Putamen (tissue), 1 donor: ENCODE measurements at regions not wholly inside any gene's neighbourhood (a gene's known extent, or its start where the extent isn't known, plus 50 kb on each side); places are given as distances from the start of the nearest gene placed in this dataset.
"Not testable (repeated sequence)": the region's sequence is repeated elsewhere in the genome, so short reads cannot be mapped to it uniquely, and the experiment has no call there.

ENCODE experiments used
- DNase-seq: peaks from one replicate; pipeline ENCODE4 v3.0.0-alpha.2; 2016; ENCODE audit warnings: low spot score

DNA sequence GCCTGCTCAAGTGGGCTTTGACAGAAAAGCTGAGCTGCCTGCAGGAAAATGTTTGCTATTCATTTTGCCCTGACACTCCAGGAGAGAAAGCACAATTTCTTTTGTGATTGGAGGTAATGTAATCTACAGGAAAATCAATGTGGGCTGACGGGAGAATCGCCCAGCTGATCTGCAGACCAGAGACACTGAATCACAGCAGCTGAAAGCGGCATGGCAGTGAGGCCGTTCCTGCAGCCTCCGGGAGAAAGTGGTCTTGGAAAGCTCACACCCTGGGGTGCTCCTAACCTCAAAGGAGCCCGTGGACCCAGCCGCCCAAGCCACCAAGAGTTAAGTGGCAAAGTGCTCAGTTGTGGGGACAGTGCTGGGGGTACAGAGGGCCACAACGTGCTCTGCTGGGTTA, 593.6 kb downstream of the BNC2 start:
- no peak for DNase-seq

DNA sequence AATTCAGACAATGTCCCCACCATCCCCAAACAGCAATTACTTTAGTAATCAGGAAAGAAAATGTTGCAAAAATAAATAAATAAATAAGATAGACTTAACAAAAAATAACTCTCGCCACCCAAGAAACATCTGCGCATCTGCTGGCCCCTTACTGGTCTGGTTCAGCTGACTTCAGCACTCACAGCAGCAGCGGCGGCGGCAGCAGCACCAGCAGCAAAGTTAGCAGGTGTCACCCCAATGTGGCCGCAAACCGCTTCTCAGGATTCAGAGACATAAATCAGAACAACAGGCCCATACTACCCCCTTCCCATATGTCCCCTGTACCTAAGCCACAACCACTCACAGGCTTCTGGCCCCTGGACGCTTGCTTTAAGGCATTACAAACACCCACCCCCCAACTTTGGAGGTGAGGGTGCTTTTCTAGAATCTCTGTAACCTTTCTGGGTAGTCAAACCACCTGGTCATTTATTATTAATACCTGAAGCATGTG, 593.0 kb downstream of the BNC2 start:
- no peak for DNase-seq

DNA sequence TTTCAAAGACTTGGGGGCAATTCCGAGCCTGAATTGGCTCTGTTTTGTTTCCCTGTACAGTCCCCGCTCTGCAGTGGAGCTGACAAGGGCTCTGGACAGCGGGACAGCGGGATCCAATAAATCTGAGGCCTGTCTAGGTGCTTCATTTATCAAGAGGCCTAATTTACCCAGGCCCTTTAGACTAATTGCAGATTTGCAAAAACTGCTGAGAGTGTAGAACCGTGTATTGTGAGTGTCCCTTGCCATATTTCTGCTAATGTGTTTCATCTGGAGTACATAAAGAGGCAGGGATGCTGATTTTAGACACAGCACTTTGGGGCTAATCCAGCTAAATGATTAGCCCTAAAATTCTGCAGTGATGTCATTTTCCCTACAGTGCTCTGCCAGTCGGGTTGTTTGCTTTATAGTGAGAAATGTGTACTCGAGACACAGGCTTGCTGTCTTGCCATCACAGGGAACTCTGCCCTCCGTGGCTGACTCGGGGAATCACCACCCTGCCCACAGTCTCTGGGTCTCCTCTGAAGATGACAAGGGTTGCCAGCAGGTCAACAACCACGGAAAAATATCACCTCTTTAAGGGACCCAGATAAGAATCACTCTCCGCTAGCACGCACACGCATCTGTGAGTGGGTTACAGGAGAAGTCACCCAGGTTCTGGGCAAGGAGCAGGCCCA, 592.0 kb downstream of the BNC2 start:
- no peak for DNase-seq

DNA sequence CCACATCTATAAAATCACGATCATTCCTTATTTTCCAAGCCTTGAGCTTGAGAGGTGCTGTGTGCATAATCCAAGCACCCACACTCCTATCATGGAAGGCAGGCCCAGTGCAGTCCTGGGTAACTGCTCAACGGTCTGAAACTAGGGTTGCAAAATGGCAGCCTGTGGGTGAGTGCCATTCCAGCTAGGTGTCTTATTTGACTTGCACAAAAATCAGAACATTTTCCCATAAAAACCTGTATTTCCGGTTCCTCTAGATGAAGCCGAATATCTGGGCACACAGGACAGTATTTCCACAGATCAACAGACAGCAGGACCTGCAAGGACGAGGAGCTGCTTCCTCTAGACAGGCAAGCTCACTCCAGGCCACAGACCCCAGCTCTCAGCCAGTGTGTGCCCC, 588.8 kb downstream of the BNC2 start:
- no peak for DNase-seq

DNA sequence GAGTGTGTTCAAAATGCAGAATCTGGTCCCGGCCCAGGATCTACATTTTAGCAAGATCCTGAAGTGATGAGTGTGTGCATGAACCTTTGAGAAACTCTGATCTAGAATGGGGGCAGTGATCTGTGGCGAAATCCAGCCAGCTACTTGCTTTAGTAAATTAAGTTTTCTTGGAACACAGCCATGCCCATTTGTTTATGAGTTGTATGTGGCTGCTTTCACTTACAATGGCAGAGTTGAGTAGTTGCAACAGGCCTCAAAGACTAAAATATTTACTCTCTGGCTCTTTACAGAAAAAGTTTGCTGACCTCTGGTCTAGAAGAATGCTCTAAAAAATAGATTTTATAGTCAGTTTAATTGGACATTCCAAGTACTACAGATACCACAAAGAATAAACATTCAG, 588.3 kb downstream of the BNC2 start:
- no peak for DNase-seq

DNA sequence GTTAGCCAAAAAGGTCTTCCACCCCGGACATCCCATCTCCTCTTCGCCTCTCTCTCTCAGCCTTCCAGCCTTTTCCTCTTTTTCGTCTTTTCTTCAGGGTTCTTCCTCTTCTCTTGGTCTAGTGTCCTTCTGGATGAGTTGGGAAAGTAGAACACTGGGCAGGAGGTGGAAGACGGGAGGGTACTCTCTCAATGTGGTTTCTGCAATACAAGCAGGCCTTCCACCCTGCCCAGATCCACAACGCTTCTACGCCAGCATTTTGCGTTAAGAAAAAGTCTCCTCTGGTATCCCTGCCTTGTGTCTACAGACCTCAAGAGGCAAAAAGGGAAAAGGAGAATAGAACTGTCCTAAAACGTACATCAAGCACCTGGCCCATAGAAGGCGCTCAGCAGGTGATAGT, 587.8 kb downstream of the BNC2 start:
- no peak for DNase-seq

DNA sequence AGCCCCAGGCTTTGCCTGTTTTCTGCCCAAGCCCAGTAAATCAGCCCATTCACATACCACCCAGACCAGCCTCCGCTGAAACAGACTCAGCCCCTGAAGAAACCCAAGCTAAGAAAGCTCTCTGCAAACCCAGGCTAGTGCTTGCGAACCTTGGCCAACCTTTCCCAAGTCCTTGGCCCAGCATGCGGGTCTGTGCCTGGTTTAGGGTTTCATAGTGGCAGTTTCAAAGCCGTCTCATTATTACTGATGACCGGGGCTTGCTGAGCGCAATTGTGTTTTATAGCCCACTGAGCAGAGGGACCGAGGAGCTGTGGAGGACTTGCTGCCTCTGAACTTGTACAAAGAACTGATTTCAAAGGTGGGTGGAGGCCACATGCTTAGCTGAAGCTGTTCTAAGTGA, 584.3 kb downstream of the BNC2 start:
- no peak for DNase-seq

DNA sequence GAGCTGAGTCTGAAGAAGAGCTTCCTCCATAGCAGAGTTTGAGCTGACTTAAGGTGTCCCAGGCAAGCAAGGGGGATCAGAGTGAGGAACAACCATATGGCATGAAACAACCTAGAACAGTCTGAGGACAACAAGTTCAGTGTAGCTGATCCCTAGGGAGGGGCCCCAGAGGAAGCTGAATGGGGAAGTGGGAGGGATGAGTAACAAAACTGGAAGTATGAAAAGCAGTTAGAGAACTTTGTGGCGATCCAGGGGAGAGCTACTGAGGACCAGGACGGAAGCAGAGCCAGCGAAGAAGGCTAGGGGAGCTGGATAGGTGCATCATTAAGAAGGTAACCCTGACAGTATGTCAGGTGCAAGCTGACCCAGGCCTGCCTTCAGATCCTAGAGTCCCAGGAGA, 580.8 kb downstream of the BNC2 start:
- DNase-seq = no peak

DNA sequence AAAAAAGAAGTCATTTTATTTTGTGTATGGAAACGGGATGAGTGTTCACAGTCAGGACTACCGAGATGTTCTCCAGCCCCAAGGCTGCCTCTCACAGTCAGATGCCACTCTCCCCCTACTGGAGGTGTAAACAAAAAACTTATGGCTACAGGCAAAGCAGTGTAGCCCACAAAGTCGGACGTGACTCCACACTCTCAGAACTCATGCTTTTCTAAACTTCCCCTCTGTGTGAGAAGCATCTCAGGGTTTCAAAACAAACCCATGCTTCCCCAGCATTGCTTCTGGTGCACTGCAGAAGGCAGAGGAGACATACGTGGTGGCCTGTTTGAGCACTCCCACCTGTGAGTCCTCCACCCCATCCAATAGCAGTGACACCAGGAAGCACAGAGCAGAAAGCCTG, 580.3 kb downstream of the BNC2 start:
- DNase-seq = no peak

DNA sequence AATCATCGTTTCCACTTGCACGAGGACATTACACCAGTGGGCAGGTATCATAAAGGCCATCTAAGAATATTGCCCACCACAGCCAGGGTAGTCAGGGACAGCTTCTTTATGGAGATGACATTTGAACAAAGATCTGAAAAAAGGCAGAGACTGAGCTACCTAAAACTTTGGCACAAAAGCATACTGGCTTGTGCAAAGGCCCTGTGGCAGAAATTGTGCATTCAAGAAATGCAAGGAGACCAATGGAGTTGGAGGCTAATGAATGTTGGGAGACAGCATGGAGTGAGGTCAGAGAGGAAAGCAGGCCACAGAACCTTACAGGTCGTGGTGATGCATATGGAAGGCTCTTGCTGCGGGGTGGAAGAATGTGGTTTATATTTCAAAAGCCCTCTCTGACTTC, 578.5 kb downstream of the BNC2 start:
- no peak for DNase-seq

DNA sequence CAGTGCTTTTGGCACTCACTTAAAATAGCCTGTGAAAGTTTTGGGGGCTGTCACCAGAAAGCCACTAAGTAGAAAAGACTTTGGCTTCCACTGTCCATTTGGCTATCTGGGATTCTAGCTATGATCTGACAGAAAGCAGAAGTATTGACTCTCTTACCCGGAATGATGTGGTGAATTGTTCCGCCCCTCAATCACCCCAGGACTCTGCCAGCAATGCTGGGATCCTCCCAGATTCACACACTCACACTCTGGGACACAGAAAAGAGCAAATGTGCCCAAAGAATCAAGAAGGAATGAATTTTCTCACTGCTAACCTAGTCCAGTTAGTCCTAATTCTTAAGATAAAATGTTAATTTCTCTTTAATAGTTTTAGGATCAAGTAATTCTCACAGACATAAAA, 576.9 kb downstream of the BNC2 start:
- no peak for DNase-seq

DNA sequence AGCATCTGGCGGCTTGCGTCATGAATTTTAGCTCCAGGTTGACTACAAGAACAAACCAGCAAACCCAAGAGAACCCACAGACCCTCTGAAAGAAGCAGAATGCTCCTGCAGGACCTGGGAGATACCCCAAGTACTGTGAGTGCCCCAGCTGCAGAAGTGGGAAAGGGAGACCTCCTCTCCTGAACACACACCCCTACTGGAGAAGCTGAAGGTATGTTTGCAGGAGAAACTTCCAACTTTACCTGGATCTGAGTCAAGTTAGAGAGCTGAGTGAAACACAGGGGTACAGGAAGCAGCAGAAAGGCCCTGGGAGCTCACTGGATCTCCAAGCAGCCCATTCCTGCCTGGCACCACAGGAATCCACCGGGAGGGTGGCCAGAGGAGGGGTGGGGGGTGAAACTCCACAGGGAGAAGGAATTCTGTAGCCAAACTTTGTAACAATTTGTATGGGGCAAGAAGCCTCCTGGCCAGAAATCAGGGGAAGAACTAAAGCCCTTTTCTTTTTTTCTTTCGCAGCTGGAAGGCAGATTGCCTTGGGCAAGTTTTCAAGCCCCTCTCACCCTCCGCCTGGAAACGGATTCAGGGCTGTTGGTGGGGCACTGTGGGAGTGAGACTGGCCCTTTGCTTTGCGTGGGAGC, 576.2 kb downstream of the BNC2 start:
- no peak for DNase-seq

DNA sequence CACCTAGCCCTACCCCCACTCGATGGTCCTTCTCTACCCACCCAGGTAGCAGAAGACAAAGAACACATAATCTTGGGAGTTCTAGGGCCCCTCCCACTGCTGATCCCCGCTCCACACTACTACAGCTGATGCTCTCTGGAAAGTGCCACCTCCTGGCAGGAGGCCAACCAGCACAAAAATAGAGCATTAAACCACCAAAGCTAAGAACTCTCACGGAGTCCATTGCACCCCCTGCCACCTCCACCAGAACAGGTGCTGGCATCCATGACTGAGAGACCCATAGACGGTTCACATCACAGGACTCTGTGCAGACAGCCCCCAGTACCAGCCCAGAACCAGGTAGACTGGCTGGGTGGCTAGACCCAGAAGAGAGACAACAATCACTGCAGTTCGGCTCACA, 575.5 kb downstream of the BNC2 start:
- not testable (repeated sequence) for DNase-seq

DNA sequence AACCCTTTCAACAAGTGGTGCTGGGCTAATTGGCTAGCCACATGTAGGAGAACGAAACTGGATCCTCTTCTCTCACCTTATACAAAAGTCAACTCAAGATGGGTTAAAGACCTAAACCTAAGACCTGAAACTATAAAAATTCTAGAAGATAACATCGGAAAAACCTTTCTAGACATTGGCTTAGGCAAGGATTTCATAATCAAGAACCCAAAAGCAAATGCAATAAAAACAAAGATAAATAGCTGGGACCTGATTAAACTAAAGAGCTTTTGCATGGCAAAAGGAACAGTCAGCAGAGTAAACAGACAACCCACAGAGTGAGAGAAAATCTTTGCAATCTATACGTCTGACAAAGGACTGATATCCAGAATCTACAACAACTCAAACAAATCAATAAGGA, 571.1 kb downstream of the BNC2 start:
- not testable (repeated sequence) for DNase-seq

DNA sequence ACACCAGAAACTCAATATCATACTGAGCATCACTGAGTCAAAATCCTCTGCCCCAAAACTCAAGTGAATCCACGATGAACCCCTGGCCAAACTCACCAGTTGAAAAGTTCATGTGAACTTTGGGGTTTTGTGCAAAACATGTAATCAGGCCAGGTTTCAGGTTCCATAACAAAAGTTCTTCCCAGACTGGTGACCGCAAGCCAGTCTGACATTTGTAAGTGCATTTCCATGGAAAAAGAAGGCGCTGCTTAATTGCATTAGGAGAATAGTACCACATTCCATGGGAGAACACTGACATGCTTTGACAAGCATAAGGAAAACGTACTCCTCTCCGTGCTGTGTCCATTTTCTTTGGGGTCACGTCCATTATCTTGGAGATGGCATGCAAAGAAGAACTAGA, 567.0 kb downstream of the BNC2 start:
- DNase-seq = no peak

DNA sequence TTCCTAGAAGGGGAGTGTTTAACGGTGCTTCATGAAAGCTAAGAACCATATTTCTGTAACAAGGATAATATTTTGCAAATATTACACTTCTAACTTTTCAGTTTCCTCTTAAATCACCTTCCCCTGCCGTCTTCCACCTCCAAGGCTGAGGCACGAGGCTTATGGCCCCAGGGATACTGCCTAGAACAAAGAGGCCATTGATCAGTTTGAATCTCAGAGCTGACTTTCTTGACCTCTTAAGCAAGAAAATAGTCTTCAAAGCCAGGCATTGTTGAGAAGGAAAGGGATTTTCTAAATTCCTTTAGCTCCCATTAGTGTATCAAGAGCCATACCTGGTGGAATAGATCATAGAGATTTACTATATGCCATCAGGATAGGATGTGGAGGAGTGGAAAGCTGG, 566.2 kb downstream of the BNC2 start:
- DNase-seq = no peak

DNA sequence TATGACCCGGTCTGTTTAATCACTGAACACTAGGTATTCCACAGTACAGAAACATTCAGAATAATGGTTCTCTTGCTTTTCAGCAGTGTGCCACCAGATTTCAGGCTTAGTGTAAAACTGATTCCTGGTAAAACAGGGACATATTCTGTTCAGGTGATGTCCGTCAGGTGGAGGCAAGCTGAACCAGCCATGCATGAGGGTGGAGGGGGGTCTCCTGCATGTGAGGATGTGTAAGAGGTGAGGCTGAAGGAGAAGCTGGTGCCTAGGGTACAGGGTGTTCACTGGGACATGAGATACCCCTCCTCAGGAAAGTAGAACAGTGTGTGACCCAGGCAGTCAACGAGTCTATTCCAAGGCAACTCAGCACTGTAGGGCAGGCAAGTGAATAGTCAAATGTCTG, 563.9 kb downstream of the BNC2 start:
- DNase-seq = no peak

DNA sequence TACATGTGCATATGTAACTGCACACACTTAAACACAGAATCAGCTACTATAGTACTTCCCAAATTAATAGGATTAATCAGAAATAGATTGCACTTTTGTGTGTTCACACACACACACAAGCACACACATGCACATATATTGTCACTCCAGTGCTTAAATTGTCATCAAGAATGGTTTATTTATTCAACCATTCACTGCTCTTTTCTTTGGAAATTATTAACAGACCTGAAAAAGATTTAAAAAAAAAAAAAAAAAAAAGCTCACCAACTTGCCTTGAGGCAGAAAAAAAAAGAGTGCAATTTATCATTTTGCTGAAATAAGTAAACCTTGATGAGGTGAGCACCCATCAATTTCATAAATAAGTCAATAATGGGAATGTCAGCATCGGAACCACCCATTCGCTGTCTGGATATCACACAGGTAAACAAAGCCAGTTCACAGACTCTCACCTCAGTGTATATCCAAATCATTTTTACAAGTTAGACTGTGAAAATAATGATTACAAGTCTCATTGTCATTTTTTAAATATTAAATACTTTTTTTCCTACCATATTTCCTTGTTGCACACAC, 562.8 kb downstream of the BNC2 start:
- no peak for DNase-seq

DNA sequence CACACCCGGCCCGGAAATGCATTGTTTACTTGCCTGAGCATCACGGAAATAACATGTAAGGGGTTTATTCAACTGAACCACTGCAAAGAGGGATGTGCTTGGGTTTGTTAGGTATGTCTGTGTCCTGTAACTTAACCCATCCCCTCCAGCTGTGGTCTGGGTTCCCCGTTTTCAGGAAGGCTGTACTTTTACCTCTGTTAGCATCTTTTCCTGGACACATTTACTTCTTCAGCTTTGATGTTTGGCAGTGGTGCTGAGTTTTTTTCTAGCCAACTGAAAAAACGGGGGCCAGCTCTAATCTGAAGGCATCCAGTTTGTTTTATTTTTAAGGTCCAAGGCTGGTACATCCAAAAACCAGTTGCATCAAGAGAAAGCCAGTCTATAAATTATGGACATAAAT, 561.8 kb downstream of the BNC2 start:
- no peak for DNase-seq

DNA sequence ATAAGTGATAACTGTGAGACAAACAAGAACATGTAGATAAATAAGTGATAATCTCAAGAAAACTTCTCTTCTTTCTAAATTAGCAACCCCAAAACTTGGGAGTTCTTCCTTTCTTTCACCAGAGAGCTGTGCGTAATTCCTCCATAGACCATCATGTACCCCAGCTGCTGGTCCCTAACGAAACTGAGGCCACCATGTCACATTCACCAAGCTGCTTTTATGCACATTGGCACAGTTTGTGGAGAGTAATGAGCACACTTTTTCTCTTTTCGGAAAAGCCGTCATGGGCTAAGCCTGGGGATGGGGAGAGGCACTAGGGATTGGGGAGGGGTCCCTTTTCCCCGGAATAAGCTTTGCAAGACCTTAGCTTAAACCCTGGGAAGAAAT, 561.4 kb downstream of the BNC2 start:
- DNase-seq = no peak

DNA sequence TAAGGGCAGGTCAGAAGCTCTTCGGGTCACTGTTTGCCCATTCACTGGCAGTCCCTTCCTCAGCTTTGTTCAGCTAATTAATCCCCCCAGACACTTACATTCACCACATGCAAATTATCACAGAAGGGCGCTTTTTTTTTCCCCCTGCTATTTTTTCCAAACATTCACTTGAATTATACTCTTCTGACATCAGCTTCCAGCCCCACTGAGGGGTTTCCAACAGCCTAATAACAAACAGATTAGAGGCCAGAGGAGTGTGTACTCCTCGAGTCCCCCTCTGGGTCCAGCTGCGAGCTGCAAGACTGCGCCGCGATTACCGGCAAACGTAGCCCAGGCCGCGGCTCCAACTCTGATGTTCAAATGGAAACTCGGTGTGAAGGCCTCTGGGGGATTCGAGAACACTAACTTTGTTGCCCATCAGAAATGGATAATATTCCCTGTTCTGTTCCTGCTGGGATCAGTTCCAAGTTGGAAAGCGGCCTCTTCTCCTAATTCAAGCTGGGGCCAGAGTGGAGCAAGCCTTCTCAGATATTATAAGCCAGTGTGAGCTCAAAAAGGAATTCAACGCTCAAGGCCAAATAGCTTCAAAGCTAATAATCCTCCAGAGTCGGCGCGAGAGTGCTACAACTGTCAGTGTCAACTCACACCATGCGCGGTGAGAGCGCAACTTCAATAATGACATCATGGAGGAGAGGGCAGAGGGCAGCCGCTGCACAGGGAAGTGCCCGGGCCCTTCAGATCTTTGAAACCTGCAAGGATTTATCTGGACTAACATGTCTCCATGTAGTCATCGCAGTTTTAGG, 560.8 kb downstream of the BNC2 start:
- DNase-seq = no peak

DNA sequence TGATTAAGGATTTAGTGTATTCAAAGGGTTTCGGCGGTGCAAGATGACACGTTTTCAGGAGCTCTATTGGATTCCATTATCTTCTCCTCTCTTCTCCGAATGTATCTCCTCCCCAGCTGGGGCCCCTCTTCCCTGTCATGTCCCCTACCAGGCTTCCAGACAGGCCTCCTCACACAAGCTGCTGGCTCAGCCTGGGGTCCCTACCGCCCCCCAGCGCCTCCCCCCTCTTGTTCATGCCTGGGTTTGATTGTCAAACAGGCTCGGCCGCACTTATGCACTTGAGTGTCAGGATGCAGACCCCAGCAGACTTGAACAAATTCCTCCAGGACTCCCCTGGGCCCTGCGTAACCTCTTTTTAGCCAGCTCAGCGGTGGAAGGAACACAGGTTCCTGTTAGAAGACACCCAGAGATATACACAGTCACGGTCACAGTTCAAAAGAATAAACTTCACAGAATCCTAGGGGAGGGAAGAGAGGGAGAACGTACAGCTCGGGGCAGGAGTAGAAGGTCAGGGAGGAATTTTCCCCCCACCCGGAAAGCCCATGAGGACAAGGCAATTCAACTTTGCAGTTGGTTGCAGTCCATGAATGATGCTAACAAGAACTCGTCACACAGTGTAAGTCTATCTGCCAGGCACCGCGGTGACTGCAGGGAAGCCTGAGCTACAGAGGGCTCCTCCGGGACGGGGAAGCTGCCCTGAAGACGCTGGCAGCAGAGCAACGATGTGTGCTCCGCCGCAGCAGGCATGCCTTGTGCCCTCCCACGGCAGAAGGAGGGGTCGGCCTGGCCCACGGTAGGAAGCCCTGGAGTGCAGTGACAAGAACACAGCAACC, 560.0 kb downstream of the BNC2 start:
- DNase-seq = no peak
